ENCODE measurements at regions not wholly inside any gene's neighbourhood (a gene's known extent, or its start where the extent isn't known, plus 50 kb on each side); places are given as distances from the start of the nearest gene placed in this dataset.

GRCh38 chr4:79185526-79186045 lies 140.3 kb downstream of the NAA11 start:
- H3K4me3 Mint-ChIP-seq (ENCODE audit: low read depth, unreplicated experiment): no peak overlapping the region
- no peaks in the 10 kb centered on the region for H3K27me3 Mint-ChIP-seq (ENCODE audit: unreplicated experiment)
- peaks cover 4% of the 10 kb centered on the region for H3K9me3 Mint-ChIP-seq (ENCODE audit: low read depth, unreplicated experiment)
- CTCF ChIA-PET: no interaction called here
- intact Hi-C loops (cut with micrococcal nuclease; ENCODE audit: unreplicated experiment): no loop called here
- DNase-seq: no peak
- H3K27ac Mint-ChIP-seq (ENCODE audit: unreplicated experiment): no peak overlapping the region
- no TSS peak for BruUV-seq (replicated peaks)
- H3K36me3 Mint-ChIP-seq (ENCODE audit: insufficient read depth, unreplicated experiment): no peaks in the 10 kb centered on the region
- no peaks in the 10 kb centered on the region for H3K4me1 Mint-ChIP-seq (ENCODE audit: low read depth, unreplicated experiment)
- TF ChIP-seq, protein P1, sequence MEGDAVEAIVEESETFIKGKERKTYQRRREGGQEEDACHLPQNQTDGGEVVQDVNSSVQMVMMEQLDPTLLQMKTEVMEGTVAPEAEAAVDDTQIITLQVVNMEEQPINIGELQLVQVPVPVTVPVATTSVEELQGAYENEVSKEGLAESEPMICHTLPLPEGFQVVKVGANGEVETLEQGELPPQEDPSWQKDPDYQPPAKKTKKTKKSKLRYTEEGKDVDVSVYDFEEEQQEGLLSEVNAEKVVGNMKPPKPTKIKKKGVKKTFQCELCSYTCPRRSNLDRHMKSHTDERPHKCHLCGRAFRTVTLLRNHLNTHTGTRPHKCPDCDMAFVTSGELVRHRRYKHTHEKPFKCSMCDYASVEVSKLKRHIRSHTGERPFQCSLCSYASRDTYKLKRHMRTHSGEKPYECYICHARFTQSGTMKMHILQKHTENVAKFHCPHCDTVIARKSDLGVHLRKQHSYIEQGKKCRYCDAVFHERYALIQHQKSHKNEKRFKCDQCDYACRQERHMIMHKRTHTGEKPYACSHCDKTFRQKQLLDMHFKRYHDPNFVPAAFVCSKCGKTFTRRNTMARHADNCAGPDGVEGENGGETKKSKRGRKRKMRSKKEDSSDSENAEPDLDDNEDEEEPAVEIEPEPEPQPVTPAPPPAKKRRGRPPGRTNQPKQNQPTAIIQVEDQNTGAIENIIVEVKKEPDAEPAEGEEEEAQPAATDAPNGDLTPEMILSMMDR (IDR thresholded peaks at IDR 0.05; ENCODE audit: unreplicated experiment): no peak

- Mint-ChIP-seq H3K9me3 (ENCODE audit: low read depth, unreplicated experiment) (peaks cover 2% of the 10 kb centered on the region), H3K4me3 (ENCODE audit: low read depth, unreplicated experiment) (no peak overlapping the region), H3K27me3 (ENCODE audit: unreplicated experiment) (no peaks in the 10 kb centered on the region), H3K27ac (ENCODE audit: unreplicated experiment) (no peak overlapping the region), H3K36me3 (ENCODE audit: insufficient read depth, unreplicated experiment) (no peaks in the 10 kb centered on the region), H3K4me1 (ENCODE audit: low read depth, unreplicated experiment) (no peaks in the 10 kb centered on the region)
- DNase-seq: no peak
- BruUV-seq (replicated peaks): no TSS peak
- CTCF ChIA-PET: no interaction called here
- intact Hi-C loops (cut with micrococcal nuclease; ENCODE audit: unreplicated experiment): no loop called here
- TF ChIP-seq, protein P1 (IDR thresholded peaks at IDR 0.05; ENCODE audit: unreplicated experiment): no peak
These were observed 141.4 kb downstream of the NAA11 start for GRCh38 chr4:79184476-79184875.

GRCh38 chr4:79182209-79182608 lies 143.7 kb downstream of the NAA11 start:
- no TSS peak for BruUV-seq (replicated peaks)
- Mint-ChIP-seq H3K27me3 (ENCODE audit: unreplicated experiment) (no peaks in the 10 kb centered on the region), H3K36me3 (ENCODE audit: insufficient read depth, unreplicated experiment) (no peaks in the 10 kb centered on the region), H3K4me1 (ENCODE audit: low read depth, unreplicated experiment) (no peaks in the 10 kb centered on the region), H3K27ac (ENCODE audit: unreplicated experiment) (peak overlapping the region; percentile 16), H3K9me3 (ENCODE audit: low read depth, unreplicated experiment) (no peaks in the 10 kb centered on the region), H3K4me3 (ENCODE audit: low read depth, unreplicated experiment) (no peak overlapping the region)
- DNase-seq: no peak
- TF ChIP-seq, protein P1 (IDR thresholded peaks at IDR 0.05; ENCODE audit: unreplicated experiment): no peak
- CTCF ChIA-PET: no interaction called here
- intact Hi-C loops (cut with micrococcal nuclease; ENCODE audit: unreplicated experiment): no loop called here

GRCh38 chr4:79181190-79181589 lies 144.7 kb downstream of the NAA11 start:
- no peaks in the 10 kb centered on the region for H3K4me1 Mint-ChIP-seq (ENCODE audit: low read depth, unreplicated experiment)
- no peaks in the 10 kb centered on the region for H3K36me3 Mint-ChIP-seq (ENCODE audit: insufficient read depth, unreplicated experiment)
- CTCF ChIA-PET: no interaction called here
- TF ChIP-seq, protein P1 (IDR thresholded peaks at IDR 0.05; ENCODE audit: unreplicated experiment): no peak
- no peak overlapping the region for H3K4me3 Mint-ChIP-seq (ENCODE audit: low read depth, unreplicated experiment)
- H3K27ac Mint-ChIP-seq (ENCODE audit: unreplicated experiment): no peak overlapping the region
- no TSS peak for BruUV-seq (replicated peaks)
- intact Hi-C loops (cut with micrococcal nuclease; ENCODE audit: unreplicated experiment): no loop called here
- H3K27me3 Mint-ChIP-seq (ENCODE audit: unreplicated experiment): no peaks in the 10 kb centered on the region
- DNase-seq: no peak
- H3K9me3 Mint-ChIP-seq (ENCODE audit: low read depth, unreplicated experiment): no peaks in the 10 kb centered on the region

Data from Calu3 (cell line).